ENCODE measurements at regions not wholly inside any gene's neighbourhood (a gene's known extent, or its start where the extent isn't known, plus 50 kb on each side); places are given as distances from the start of the nearest gene placed in this dataset.

GRCh38 chr3:72164635-72164978, 379.7 kb upstream of the PROK2 start:
- Mint-ChIP-seq H3K27ac (no peak overlapping the region), H3K4me1 (peaks cover 12 to 18% of the 10 kb centered on the region in 2 experiments), H3K9me3 (no peaks in the 10 kb centered on the region), H3K36me3 (ENCODE audit: insufficient read depth in 1 of 3, low read depth in 3 of 3) (no peaks in the 10 kb centered on the region), H3K27me3 (ENCODE audit: low read depth) (no peaks in the 10 kb centered on the region; the same call in 1 of the 2 replicates), H3K4me3 (no peak overlapping the region)
- Histone ChIP-seq H3K79me1 (ENCODE audit: insufficient read depth, low read depth, low read length, poor library complexity, severe bottlenecking) (no peaks in the 10 kb centered on the region), H3K4me2 (ENCODE audit: insufficient read depth, insufficient read length, low read length) (no peak overlapping the region), H2BK20ac (ENCODE audit: low read depth, low read length, poor library complexity, severe bottlenecking) (no peak overlapping the region), H3K23me2 (ENCODE audit: insufficient read length, low read depth, low read length, poor library complexity, severe bottlenecking) (no peaks in the 10 kb centered on the region), H3K4me1 (ENCODE audit: insufficient read depth, low read length) (no peaks in the 10 kb centered on the region), H2BK120ac (ENCODE audit: low read depth, low read length, poor library complexity, severe bottlenecking) (no peak overlapping the region), H2BK12ac (ENCODE audit: insufficient read length, low read depth, low read length) (no peak overlapping the region), H3K79me2 (ENCODE audit: insufficient read depth, low read length) (no peaks in the 10 kb centered on the region), H4K91ac (ENCODE audit: insufficient read length, low read depth, low read length) (no peak overlapping the region), H2AFZ (ENCODE audit: low read length) (no peak overlapping the region), H2AK5ac (ENCODE audit: insufficient read length, low read length) (no peak overlapping the region), H4K8ac (replicated peaks; ENCODE audit: insufficient read length, low read depth, low read length) (no peak overlapping the region), H3T11ph (ENCODE audit: low read length) (no peak overlapping the region), H3K56ac (ENCODE audit: insufficient read length, low read depth, low read length) (no peak overlapping the region), H3K9me3 (ENCODE audit: control insufficient read depth, low read depth, low read length) (no peaks in the 10 kb centered on the region), H4K5ac (ENCODE audit: insufficient read length, low read depth, low read length) (no peak overlapping the region), H3K14ac (ENCODE audit: insufficient read depth, low read length) (no peak overlapping the region), H3K23ac (ENCODE audit: insufficient read length, low read depth, low read length) (no peak overlapping the region), H2BK15ac (ENCODE audit: low read depth, low read length) (no peak overlapping the region), H4K20me1 (ENCODE audit: control insufficient read depth, insufficient read depth, insufficient read length) (no peaks in the 10 kb centered on the region), H3K9ac (ENCODE audit: extremely low read depth, insufficient read length, low read length) (no peak overlapping the region), H3K18ac (ENCODE audit: insufficient read length, low read depth, low read length) (no peak overlapping the region), H3K27me3 (ENCODE audit: insufficient read depth, low read length) (no peaks in the 10 kb centered on the region), H2BK5ac (ENCODE audit: insufficient read length, low read length) (no peak overlapping the region), H3K27ac (ENCODE audit: insufficient read length, low read depth, low read length) (no peak overlapping the region), H3K4ac (ENCODE audit: low read depth, low read length) (no peak overlapping the region)
- DNase-seq: no peak
- no CpG with 5 or more reads among the region's 5 CpGs for WGBS (ENCODE audit: extremely low coverage, insufficient read length, low lambda C conversion rate)
- TF ChIP-seq, protein P1, sequence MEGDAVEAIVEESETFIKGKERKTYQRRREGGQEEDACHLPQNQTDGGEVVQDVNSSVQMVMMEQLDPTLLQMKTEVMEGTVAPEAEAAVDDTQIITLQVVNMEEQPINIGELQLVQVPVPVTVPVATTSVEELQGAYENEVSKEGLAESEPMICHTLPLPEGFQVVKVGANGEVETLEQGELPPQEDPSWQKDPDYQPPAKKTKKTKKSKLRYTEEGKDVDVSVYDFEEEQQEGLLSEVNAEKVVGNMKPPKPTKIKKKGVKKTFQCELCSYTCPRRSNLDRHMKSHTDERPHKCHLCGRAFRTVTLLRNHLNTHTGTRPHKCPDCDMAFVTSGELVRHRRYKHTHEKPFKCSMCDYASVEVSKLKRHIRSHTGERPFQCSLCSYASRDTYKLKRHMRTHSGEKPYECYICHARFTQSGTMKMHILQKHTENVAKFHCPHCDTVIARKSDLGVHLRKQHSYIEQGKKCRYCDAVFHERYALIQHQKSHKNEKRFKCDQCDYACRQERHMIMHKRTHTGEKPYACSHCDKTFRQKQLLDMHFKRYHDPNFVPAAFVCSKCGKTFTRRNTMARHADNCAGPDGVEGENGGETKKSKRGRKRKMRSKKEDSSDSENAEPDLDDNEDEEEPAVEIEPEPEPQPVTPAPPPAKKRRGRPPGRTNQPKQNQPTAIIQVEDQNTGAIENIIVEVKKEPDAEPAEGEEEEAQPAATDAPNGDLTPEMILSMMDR (conservative IDR thresholded peaks at IDR 0.05): no peak

Data from H9 (cell line).